GM12878 (cell line): ENCODE measurements at regions not wholly inside any gene's neighbourhood (a gene's known extent, or its start where the extent isn't known, plus 50 kb on each side); places are given as distances from the start of the nearest gene placed in this dataset.

ENCODE experiments used
- ATAC-seq: fragments of 200-7000 bp; cut with Tn5 transposase; 3 replicates; pipeline ENCODE4 v1.9.1; 2020; ENCODE audit warnings: mild to moderate bottlenecking, moderate library complexity
- BruUV-seq: library from RNA; stranded (reverse); fragments of 400-500 nt; replicated peaks from 2 replicates; lab custom pipeline; 2021; lab: Mats Ljungman, UMichigan
- CTCF ChIA-PET: fragments of 300-600 bp; sonication (Branson Sonifier 250); formaldehyde crosslinking; extraction: SDS; loops from one replicate; lab custom pipeline; 2021; ENCODE audit warnings: inconsistent platforms; lab: Yijun Ruan, JAX
- POLR2A ChIA-PET: fragments of 350-600 bp; formaldehyde crosslinking; extraction: SDS; loops from one replicate; lab custom pipeline; 2021; ENCODE audit warnings: inconsistent platforms; lab: Charles Lee
- RAD21 ChIA-PET: fragments of 300-600 bp; sonication (Branson Sonifier 250); formaldehyde crosslinking; loops from one replicate; lab custom pipeline; 2023; ENCODE audit warnings: antibody characterized with exemption; ENCODE audit not compliant: unreplicated experiment; lab: Charles Lee
- SMC1A ChIA-PET: fragments of 300-600 bp; sonication (Branson Sonifier 250); formaldehyde crosslinking; loops from one replicate; lab custom pipeline; 2023; ENCODE audit not compliant: unreplicated experiment, uncharacterized antibody; lab: Charles Lee
- DNase-seq: peaks from one replicate; pipeline ENCODE4 v3.0.0-alpha.2; 2011; ENCODE audit warnings: low read depth, low spot score
- FAIRE-seq: peaks from 3 replicates; lab custom pipeline; 2011; peaks lifted over from hg19 to GRCh38; lab: Jason Lieb, UNC
- H2AFZ ChIP-seq: 2 replicates; pipeline ENCODE4 v1.6.0; 2011; ENCODE audit warnings: low read depth, low read length, control low read depth; ENCODE audit not compliant: control insufficient read depth
- H3K27ac ChIP-seq: 2 replicates; pipeline ENCODE4 v1.5.1; 2011; ENCODE audit warnings: control low read depth; ENCODE audit not compliant: control insufficient read depth, insufficient read depth
- H3K27me3 ChIP-seq, 2 experiments: replicated peaks in 1 of 2; 2 replicates each; pipeline versions ENCODE4 v1.6.0 to v1.6.1; 2011; ENCODE audit warnings: low read length in 1 of 2; ENCODE audit not compliant: control insufficient read depth in 2 of 2, insufficient read depth in 2 of 2
- H3K36me3 ChIP-seq, 2 experiments: 2 replicates each; pipeline ENCODE4 v1.5.1; 2011; ENCODE audit warnings: low read length in 1 of 2; ENCODE audit not compliant: control insufficient read depth in 2 of 2, insufficient read depth in 2 of 2
- H3K4me1 ChIP-seq: 2 replicates; pipeline ENCODE4 v1.6.1; 2011; ENCODE audit warnings: mild to moderate bottlenecking, low read length, moderate library complexity, mixed read lengths; ENCODE audit not compliant: control insufficient read depth, insufficient read depth
- H3K4me2 ChIP-seq: 2 replicates; pipeline ENCODE4 v1.6.0; 2011; ENCODE audit warnings: control low read depth; ENCODE audit not compliant: control insufficient read depth, insufficient read depth
- H3K4me3 ChIP-seq: fragments of 200-600 bp; sonication (generic); 2 replicates; pipeline ENCODE4 v1.5.1; 2016
- H3K79me2 ChIP-seq: 2 replicates; pipeline ENCODE4 v1.6.0; 2011; ENCODE audit warnings: low read length; ENCODE audit not compliant: control insufficient read depth, insufficient read depth
- H3K9ac ChIP-seq: 2 replicates; pipeline ENCODE4 v1.8.0; 2011; ENCODE audit warnings: low read length, control low read depth, mixed read lengths; ENCODE audit not compliant: control insufficient read depth, insufficient read depth
- H3K9me3 ChIP-seq: replicated peaks from 3 replicates; pipeline ENCODE4 v1.5.1; 2011; ENCODE audit warnings: mild to moderate bottlenecking, low read length; ENCODE audit not compliant: control insufficient read depth, insufficient read depth
- H4K20me1 ChIP-seq: 2 replicates; pipeline ENCODE4 v1.6.0; 2011; ENCODE audit not compliant: control insufficient read depth, insufficient read depth
- ATF7 ChIP-seq: fragments of 450-650 bp; IDR thresholded peaks from 2 replicates; pipeline ENCODE4 v1.6.1; 2016; ENCODE audit warnings: low read depth, mild to moderate bottlenecking
- BCL3 ChIP-seq: IDR thresholded peaks from 2 replicates; pipeline ENCODE4 v1.6.1; 2011; ENCODE audit warnings: borderline replicate concordance, low read depth, mild to moderate bottlenecking, moderate library complexity, low read length; ENCODE audit not compliant: insufficient read depth, poor library complexity, severe bottlenecking
- CREM ChIP-seq: IDR thresholded peaks from 2 replicates; pipeline ENCODE4 v1.6.1; 2014; ENCODE audit warnings: antibody characterized with exemption, low read depth
- EZH2 ChIP-seq: IDR thresholded peaks from 2 replicates; pipeline ENCODE4 v1.6.1; 2012; ENCODE audit warnings: low read depth, mild to moderate bottlenecking, control low read depth, inconsistent platforms, low read length, borderline replicate concordance; ENCODE audit not compliant: control insufficient read depth
- GATAD2B ChIP-seq: fragments of 450-650 bp; conservative IDR thresholded peaks from 2 replicates; pipeline ENCODE4 v1.6.1; 2017; ENCODE audit warnings: low read depth, mild to moderate bottlenecking, moderate library complexity
- MLLT1 ChIP-seq: fragments of 450-650 bp; IDR thresholded peaks from 2 replicates; pipeline ENCODE4 v1.6.1; 2016; ENCODE audit warnings: mild to moderate bottlenecking
- NKRF ChIP-seq: fragments of 450-650 bp; conservative IDR thresholded peaks from 2 replicates; pipeline ENCODE4 v1.6.1; 2017; ENCODE audit warnings: mild to moderate bottlenecking, moderate library complexity
- POLR2A ChIP-seq: IDR thresholded peaks from 2 replicates; pipeline ENCODE4 v1.6.1; 2011; ENCODE audit warnings: low read depth, mild to moderate bottlenecking, low read length
- POLR2AphosphoS5 ChIP-seq: IDR thresholded peaks from 2 replicates; pipeline ENCODE4 v1.6.1; 2011; ENCODE audit warnings: mild to moderate bottlenecking, low read length, inconsistent platforms
- RFX5 ChIP-seq: IDR thresholded peaks from 2 replicates; pipeline ENCODE4 v1.6.1; 2011; ENCODE audit warnings: low read depth, low read length, improper control_type of control experiment
- TARDBP ChIP-seq: IDR thresholded peaks from 2 replicates; pipeline ENCODE4 v1.6.1; 2016; ENCODE audit warnings: borderline replicate concordance
- TCF12 ChIP-seq: IDR thresholded peaks from 2 replicates; pipeline ENCODE4 v1.6.1; 2011; ENCODE audit warnings: low read depth, mild to moderate bottlenecking, low read length
- USF2 ChIP-seq: IDR thresholded peaks from 2 replicates; pipeline ENCODE4 v1.6.1; 2011; ENCODE audit warnings: low read depth, low read length, improper control_type of control experiment, borderline replicate concordance
- WGBS: methylation state at CpG from one replicate; pipeline ENCODE4 v1.1.6; 2016; ENCODE audit warnings: low lambda C conversion rate; ENCODE audit not compliant: insufficient replicate concordance, insufficient coverage; ENCODE audit errors: missing lambda C conversion rate; 5-methylcytosine and 5-hydroxymethylcytosine counted together
- in situ Hi-C: fragments of 300-500 bp; cut with MboI; formaldehyde crosslinking; loops from 9 replicates; pipeline ENCODE4 v1.14.3; 2018; ENCODE audit warnings: mixed read lengths
- intact Hi-C: fragments of 100-400 bp; cut with micrococcal nuclease; formaldehyde crosslinking; loops from one replicate; pipeline ENCODE4 v1.14.2; 2022; ENCODE audit not compliant: unreplicated experiment

GRCh38 chr3:72659188-72659587 is 189.1 kb downstream of the SHQ1 start:
- no peak for DNase-seq
- POLR2A ChIA-PET: interaction anchor here (0.8 kb wide), 1 partner anchor 163 kb away, joined by 3 read pairs; no protein-coding TSS in a partner anchor
- H3K27me3 ChIP-seq: peaks cover 0 to 5% of the 10 kb centered on the region in 2 experiments; a peak in 1 of 4 replicates
- no peaks in the 10 kb centered on the region for H4K20me1 ChIP-seq
- SMC1A ChIA-PET: no interaction called here
- no peak for ATAC-seq
- no peak overlapping the region for H3K27ac ChIP-seq
- intact Hi-C loops (no loop called here), in situ Hi-C loops (no loop called here)
- H3K4me2 ChIP-seq: no peak overlapping the region
- no peak overlapping the region for H3K4me3 ChIP-seq
- H3K9ac ChIP-seq: no peak overlapping the region
- H2AFZ ChIP-seq: no peak overlapping the region
- CTCF ChIA-PET: interaction anchor here (1.6 kb wide), 1 partner anchor 155 kb away, joined by 3 read pairs; no protein-coding TSS in a partner anchor
- no peak for FAIRE-seq
- no peaks in the 10 kb centered on the region for H3K36me3 ChIP-seq
- RAD21 ChIA-PET: interaction anchor here (1.7 kb wide), 1 partner anchor 163 kb away, joined by 5 read pairs; no protein-coding TSS in a partner anchor
- H3K79me2 ChIP-seq: no peaks in the 10 kb centered on the region
- TF ChIP-seq GATAD2B (no peak), ATF7 (no peak), POLR2A (no peak), CREM (no peak), MLLT1 (no peak), NKRF (no peak), TARDBP (no peak), POLR2AphosphoS5 (no peak), BCL3 (no peak), TCF12 (no peak), EZH2 (no peak), RFX5 (no peak), USF2 (no peak)
- BruUV-seq: no TSS peak
- H3K4me1 ChIP-seq: no peaks in the 10 kb centered on the region
- 76% methylated on average over 5 of the region's 5 CpGs for WGBS
- H3K9me3 ChIP-seq: no peaks in the 10 kb centered on the region
